AG08396 (cell line): ENCODE measurements at regions not wholly inside any gene's neighbourhood (a gene's known extent, or its start where the extent isn't known, plus 50 kb on each side); places are given as distances from the start of the nearest gene placed in this dataset.

Source experiments
- DNase-seq: peaks from one replicate; pipeline ENCODE4 v3.0.0; 2012; ENCODE audit warnings: low spot score, mixed read lengths

- DNase-seq, result no peak
Measured at GRCh38 chr6:126419901-126420300, 80.0 kb downstream of the CENPW start.

- no peak for DNase-seq
Measured at GRCh38 chr6:126422912-126423311, 83.0 kb downstream of the CENPW start.

GRCh38 chr6:126427713-126428112, 87.8 kb downstream of the CENPW start:
- no peak for DNase-seq

- DNase-seq, result no peak
Measured at GRCh38 chr6:126429866-126430265, 90.0 kb downstream of the CENPW start.

GRCh38 chr6:126432564-126432963, 92.6 kb downstream of the CENPW start:
- no peak for DNase-seq

GRCh38 chr6:126433927-126434326, 94.0 kb downstream of the CENPW start:
- DNase-seq, result no peak

- DNase-seq, result no peak
Measured at GRCh38 chr6:126437205-126437604, 97.3 kb downstream of the CENPW start.

GRCh38 chr6:126439040-126439439, 99.1 kb downstream of the CENPW start:
- no peak for DNase-seq

- DNase-seq, result no peak
Measured at GRCh38 chr6:126440923-126441322, 101.0 kb downstream of the CENPW start.

GRCh38 chr6:126444659-126445273, 104.9 kb downstream of the CENPW start:
- peak; percentile 7 for DNase-seq

GRCh38 chr6:126446248-126446647, 106.3 kb downstream of the CENPW start:
- DNase-seq, result no peak

GRCh38 chr6:126447367-126447766, 107.5 kb downstream of the CENPW start:
- DNase-seq, result no peak

- no peak for DNase-seq
Measured at GRCh38 chr6:126461045-126461444, 121.1 kb downstream of the CENPW start.

GRCh38 chr6:126464245-126464644, 124.3 kb downstream of the CENPW start:
- DNase-seq, result no peak

GRCh38 chr6:126475449-126475848, 135.5 kb downstream of the CENPW start:
- DNase-seq, result no peak

- DNase-seq, result no peak
Measured at GRCh38 chr6:126477678-126478077, 137.8 kb downstream of the CENPW start.

- DNase-seq, result no peak
Measured at GRCh38 chr6:126480268-126480667, 140.4 kb downstream of the CENPW start.

GRCh38 chr6:126481319-126481718, 141.4 kb downstream of the CENPW start:
- no peak for DNase-seq

GRCh38 chr6:126504792-126505191, 164.9 kb downstream of the CENPW start:
- no peak for DNase-seq

- no peak for DNase-seq
Measured at GRCh38 chr6:126513198-126513597, 173.3 kb downstream of the CENPW start.

GRCh38 chr6:126516411-126516810, 176.5 kb downstream of the CENPW start:
- no peak for DNase-seq

- DNase-seq, result no peak
Measured at GRCh38 chr6:126524811-126525326, 185.0 kb downstream of the CENPW start.

- no peak for DNase-seq
Measured at GRCh38 chr6:126526547-126526946, 186.6 kb downstream of the CENPW start.

GRCh38 chr6:126526996-126527606, 187.2 kb downstream of the CENPW start:
- DNase-seq, result no peak
